GM19397 (cell line): ENCODE measurements at regions not wholly inside any gene's neighbourhood (a gene's known extent, or its start where the extent isn't known, plus 50 kb on each side); places are given as distances from the start of the nearest gene placed in this dataset.
"Not testable (repeated sequence)": the region's sequence is repeated elsewhere in the genome, so short reads cannot be mapped to it uniquely, and the experiment has no call there.

Experiments used
- ATAC-seq: cut with Tn5 transposase; IDR thresholded peaks from one replicate; pipeline ENCODE4 v1.9.1; 2021; ENCODE audit warnings: mild to moderate bottlenecking, moderate library complexity; ENCODE audit not compliant: unreplicated experiment

DNA sequence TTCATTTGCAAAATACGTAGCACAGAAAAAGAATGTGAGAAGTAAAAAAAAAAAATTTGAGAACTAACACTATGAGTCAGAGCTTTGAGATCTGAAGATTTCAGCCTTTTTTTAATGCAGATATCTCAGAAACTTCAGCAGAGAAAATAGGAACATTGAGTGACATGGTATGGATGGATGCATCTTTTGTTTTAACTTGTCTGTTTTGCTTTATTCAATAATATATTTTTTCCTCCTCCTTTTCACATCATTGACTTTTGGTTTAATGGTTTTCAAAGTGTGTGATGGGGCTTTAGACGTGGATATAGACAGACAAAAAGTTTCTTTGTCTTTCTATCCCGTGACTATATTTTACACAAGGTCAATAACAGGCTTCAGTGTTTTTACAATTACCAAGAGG lies 426.7 kb upstream of the FRG2C start:
- no peak for ATAC-seq

DNA sequence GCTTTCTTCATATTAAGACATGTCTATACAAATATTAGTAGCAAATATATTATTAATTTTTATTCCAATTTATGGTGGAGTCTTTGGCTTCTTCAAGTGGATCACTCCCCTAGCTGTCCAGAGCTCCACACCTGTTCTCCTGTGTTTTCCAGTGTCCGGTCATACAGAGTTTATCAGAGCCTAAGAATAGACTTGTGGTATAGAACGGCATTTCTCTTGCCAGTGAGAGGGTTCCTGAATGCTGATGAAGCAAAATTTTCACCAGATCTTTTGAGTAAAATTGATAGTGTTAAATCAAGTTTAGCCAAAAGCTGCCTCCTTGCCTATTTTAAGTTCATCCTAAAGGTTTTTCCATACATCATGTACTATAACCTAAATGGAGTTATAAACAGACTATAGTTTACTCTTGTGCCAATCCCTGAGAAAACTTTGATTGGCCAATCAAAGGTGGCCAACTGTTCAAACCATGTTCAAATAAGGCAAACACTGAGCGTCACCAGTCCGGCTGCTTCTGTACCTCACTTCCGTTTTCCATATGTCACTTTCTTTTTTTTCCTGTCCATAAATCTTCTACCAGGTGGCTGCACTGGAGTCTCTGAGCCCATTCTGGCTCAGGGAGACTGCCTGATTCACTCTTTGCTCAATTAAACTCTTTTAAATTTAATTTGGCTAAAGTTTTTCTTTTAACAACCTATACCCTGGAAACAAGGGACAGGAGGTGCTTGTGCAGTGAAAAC lies 422.7 kb upstream of the FRG2C start:
- ATAC-seq: not testable (repeated sequence)

DNA sequence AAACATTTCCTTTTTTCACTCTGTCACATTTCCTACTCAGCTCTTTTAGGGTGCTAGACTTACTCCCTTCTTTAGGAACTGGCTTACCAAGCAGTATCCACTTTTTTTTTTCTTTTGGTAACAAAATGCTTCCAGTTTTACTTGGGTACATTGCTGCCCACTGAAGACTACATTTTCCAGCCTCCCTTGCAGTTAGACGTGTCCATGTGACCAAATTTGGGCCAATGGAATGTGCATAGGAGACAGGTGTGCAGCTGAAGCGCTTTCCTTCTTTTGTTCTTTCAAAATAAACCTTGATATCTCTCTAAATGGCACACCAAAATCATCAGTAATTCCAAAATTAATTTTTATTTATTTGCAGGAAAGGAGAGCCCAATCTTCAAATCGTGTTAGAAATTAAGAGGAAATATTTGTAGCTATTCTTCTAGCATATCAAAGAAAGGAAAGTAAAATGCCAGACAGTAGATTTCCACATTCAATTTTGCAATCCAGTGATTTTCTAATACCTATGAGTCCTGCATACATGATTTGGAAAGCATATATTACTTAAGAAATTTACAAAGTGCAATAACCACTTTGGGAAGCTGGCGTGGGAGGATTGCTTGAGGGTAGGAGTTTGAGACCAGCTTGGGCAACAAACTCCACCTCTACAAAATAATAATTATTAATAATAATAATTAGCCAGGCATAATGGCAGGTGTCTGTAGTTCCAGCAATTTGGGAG lies 422.0 kb upstream of the FRG2C start:
- ATAC-seq: no peak

DNA sequence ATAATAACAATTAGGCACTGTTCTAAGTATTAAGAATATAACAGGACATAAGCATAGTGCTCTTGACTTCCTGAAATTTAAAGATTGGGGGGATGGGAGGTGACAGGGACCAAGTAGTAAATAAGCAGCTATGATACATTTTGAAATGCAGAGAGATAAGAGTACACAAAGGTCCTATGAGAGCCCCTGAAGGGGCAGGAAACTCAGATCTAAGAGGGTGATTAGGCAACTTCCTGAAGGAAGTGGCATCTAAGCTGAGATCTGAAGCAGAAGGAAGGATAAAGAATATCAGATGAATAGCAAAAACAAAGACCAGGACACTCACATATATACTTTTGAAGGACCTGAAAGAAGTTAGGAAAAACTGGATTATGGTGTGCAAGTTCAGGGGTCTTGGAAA lies 415.2 kb upstream of the FRG2C start:
- ATAC-seq: no peak

DNA sequence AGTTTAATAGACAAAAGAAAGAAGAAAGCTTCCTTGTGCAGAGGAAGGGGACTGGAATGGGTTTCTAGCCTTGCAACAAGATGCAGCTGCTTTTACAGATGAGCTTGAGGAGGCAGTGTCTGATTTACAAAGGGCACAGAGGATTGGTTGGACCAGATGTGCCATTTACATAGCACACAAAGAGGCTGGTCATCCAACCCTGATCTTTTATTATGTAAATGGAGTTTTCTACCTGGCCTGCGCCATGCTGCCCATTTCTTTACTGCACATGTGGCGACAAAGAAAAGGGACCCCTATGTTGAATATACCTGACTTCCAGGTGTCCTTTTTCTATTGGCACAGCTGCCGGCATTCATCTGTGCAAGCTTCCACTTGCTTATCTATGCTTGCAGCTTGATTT lies 409.4 kb upstream of the FRG2C start:
- ATAC-seq: no peak

DNA sequence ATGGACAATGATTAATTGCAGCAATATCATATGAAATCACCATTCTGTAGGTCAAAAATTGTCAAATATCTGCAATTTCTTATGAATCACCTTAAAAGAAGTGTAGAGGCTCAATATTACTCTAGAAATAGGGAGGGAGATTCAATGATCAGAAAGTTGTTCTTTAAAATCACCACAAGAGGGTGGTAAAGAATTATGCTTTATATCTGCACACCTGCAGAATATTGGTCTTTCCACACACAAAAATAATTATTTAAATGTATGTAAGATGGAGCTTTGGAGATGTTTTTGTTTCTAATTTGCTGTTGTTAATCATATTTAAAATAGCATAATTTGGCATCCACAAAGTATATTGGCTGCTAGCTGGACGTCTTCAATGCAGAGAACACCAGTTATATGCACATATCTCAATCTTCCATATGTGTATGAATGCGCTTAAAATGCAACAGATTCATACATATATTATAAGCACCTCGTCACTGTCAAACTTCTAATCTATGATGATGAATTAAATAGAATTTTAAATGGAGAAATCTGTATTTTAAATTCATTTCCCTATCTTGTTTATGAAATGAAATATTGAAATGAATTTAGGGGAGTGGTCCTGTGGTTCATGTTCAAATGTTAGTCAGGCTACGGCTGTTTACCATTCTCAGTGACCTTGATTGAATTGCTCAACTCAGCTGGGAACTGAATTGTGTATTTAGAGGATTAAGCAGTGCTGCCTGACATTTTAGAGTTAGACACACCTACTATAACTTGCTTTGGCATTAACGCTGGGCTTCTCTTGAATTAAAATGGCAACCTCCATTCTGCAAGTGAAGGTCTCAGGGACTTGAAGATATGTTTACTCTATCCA lies 405.1 kb upstream of the FRG2C start:
- ATAC-seq: not testable (repeated sequence)

DNA sequence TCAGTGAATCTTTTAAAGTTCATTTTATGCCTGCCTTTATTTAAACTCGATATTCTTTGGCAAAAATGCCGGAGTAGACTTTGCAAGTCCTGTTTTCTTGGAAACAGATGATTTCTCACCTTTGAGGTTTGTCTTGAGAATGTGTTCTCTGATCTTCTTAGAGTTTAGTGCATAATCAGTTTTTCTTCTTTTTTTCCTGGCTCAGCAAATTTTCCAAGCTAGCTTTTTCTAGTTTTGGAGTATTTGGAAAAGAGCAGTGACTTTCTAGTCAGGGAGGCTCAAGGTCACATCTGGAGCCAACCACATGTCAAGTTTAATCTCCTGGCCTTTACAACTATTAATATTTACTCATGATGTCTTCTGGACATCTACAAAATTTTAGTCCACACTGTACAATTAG lies 403.2 kb upstream of the FRG2C start:
- not testable (repeated sequence) for ATAC-seq

DNA sequence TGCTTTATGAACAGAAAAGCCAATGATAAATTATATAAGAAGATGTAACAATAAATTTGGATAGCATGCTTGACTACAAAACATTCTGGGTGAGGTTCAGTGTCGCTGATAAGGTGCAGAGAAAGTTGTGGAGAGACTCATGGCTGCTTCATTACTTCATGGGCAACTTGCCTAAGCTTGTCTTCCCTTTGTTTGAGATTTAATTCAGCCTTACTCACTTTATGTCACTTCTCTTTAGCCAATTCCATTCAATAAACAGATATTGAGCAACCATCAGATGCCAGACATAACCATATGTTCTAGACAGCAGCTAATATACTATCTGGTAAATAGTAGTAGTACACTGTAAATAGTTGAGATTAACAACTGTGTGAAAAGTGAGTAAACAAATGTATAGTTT lies 401.5 kb upstream of the FRG2C start:
- ATAC-seq: no peak

DNA sequence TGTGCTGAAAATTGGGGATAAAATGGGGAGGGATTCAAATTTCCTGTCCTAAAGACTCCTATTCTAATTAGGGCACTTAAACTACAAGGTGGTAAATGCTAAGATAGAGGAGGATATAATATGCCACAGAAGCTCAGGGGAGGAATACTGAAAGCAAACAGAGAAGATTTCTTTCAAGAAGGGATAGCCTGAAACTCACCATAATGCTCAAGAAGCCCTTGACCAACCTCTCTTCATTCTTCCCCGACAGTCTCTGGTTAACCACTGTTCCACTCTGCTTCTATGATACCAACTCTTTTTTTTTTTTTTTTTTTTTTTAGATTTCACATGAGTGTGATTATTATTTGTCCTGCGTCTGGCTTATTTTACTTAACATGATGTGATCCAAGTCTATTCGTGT lies 398.2 kb upstream of the FRG2C start:
- no peak for ATAC-seq

DNA sequence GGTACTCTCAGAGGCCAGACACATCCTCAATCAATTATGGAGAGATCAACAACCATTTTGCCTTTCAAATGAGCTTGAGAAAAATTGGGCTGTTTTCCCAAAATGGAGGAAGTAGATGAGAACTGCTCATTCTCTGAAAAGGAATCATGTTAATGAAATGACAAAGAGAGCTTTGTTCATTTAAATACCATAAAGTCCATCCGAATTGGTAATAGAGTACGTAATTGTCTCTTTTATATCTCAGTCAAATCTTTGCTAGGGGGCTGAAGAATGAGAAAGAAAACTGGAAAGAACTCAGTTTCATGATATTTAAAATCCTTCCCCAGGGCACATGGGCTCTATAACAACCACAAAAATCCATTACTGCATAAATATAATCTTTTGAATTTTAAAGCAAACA lies 395.6 kb upstream of the FRG2C start:
- ATAC-seq: not testable (repeated sequence)

DNA sequence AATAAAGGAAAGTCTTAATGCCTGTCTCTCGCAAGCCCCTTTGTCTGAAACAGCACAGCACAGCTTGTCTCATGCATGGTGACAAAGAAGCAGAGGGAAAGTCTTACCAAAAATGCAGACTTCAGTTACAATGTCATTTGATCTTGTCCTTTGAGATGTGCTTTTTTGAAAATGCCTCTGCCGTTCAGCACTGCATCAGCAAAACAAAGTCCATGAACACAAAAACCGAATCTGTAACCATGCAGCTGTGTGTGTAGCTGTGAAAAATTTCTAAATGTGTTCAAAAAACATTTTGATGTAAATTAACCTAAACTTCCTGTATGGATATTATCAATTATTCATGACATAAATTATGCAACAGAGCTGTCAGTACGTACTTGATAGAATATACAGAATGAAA lies 391.9 kb upstream of the FRG2C start:
- ATAC-seq: not testable (repeated sequence)

DNA sequence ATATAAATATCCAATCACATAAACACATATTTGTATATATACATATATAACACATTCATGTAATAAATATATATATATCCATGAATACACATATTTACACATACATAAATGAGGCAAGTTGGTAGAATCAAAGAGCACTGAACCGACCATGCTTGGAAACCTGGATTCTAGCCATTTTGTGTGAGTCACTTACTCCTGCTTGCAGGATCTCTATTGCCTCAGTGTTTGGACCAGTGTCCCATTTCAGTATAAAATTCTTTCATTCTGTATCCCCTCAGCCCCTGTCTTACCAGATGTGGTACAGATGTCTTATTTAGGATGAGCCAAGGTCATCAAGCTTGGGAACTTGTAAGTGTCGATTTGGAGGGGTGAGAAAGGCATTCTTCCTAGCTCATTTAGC lies 391.4 kb upstream of the FRG2C start:
- no peak for ATAC-seq

DNA sequence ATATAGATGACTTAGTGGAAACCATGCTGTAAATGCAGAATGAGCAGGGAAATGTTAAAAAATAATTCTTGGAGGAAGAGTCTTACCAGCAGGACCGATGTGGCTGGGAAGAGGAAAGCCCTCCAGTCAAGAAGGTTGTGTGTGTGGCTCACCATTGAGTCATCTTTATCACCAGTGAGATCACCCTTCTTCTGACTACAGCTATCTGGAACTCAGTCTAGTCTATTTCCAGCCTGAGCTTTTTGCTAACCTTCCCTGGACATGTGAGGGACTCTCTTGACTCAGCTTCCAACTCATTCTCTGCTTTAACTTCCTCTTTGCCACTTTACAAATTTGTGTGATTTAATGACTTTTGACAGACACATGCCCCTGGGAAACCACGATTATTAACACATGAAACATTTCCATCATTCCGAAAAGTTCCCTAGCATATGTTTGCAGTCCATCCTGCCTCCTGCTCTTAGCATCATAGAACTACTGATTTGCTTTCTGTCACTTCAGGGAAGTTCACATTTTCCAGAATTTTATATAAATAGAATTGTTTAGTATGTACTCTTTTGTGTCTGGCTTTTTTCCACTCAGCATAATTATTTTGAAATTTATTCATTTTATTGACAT lies 378.5 kb upstream of the FRG2C start:
- not testable (repeated sequence) for ATAC-seq

DNA sequence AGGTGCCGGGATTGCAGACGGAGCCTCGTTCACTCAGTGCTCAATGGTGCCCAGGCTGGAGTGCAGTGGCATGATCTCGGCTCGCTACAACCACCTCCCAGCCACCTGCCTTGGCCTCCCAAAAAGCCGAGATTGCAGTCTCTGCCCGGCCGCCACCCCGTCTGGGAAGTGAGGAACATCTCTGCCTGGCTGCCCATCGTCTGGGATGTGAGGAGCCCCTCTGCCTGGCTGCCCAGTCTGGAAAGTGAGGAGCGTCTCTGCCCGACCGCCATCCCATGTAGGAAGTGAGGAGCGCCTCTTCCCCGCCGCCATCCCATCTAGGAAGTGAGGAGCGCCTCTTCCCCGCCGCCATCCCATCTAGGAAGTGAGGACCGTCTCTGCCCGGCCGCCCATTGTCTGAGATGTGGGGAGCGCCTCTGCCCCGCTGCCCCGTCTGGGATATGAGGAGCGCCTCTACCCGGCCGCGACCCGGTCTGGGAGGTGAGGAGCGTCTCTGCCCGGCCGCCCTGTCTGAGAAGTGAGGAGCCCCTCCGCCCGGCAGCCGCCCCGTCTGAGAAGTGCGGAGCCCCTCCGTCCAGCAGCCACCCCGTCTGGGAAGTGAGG lies 375.1 kb upstream of the FRG2C start:
- not testable (repeated sequence) for ATAC-seq

DNA sequence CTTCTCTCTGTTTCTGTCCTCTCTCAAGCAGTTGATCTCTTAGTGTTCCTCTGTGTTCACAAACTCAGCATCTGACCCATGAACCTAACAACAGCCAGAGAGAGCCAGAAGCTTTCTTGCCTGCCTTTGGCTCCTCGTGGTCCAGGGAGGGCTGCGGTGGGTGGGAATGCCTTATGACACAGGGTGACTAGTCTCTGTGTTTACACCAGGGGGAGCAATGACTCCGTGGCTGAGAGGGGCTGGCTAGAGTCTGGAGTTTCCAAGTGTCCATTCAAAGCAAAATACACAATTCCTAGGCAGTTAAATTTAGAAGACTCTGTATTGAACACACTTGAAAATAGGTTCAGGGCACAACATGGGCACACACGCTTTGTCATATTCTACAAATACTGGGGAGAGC lies 370.0 kb upstream of the FRG2C start:
- no peak for ATAC-seq

DNA sequence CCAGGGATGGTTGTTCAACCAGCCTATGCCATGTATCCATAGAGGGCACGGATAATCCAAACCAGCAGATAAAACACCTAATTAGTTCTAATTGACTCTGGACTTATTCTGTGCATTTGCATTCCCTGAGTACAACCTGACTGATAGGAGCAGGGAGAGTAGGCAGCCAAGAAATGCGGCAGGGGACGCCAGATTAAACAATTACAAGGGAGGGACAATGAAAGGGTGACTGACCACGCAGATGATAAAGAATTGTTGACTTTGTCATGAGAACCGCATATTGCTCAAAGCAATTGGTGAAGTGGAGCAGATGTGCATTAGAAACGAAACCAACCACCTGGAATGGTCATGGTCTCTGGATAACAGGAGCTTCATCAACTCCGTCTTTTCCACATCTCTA lies 369.1 kb upstream of the FRG2C start:
- no peak for ATAC-seq

DNA sequence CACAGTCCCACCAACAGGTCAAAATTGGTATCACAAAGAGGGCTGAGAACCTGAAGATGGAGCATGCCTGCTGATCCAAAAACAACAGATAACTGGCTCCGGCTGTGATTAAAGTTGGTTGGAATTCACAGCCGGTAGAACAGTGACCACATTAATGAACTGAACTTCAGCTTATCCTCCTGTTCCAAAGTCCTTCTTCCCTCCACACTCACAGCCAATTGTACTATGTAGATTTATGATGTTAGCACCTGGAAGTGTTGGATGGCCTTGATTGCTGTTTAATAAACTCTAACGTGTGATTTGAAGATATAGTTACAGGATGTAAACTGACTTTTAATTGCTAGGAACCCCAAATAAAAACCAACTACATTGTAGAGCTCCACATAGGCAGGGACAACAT lies 367.3 kb upstream of the FRG2C start:
- ATAC-seq: no peak

DNA sequence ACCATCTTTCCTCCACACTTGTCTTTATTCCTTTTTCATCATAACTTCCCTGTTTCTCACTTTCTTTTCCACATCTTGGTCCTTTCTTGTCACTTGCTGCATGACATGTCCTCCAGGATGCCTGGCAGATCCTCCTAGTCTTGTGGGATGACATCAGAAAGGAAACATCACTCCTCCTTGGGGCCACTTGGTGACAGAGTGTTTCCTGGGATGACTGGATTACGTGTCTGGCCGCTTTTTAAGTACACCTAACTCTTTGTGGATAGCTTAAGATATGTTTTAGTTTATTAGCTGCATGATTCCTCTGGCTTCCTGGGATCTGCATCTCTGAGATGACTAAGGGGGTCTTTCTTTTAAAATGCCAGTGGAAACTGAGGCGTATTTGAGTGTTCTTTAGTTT lies 363.5 kb upstream of the FRG2C start:
- ATAC-seq: no peak

DNA sequence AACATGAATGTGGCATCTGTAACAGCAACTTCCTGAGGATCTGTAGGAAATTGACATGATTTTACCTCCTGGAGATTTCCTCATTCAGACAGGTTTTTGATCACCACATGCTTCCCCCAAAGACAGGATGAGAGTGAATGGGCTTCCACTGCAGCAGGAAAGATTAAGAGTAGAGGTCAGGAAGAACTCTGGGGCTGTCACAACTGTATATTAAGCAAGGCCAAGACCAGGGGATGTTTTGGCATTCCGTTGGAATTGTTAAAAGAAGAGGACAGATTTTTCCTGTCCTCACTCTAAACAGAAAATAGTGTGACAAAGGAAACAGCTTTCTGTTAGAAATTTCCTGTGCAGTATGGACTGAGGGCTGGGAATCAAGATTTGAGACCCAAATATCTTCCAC lies 363.1 kb upstream of the FRG2C start:
- ATAC-seq: not testable (repeated sequence)

DNA sequence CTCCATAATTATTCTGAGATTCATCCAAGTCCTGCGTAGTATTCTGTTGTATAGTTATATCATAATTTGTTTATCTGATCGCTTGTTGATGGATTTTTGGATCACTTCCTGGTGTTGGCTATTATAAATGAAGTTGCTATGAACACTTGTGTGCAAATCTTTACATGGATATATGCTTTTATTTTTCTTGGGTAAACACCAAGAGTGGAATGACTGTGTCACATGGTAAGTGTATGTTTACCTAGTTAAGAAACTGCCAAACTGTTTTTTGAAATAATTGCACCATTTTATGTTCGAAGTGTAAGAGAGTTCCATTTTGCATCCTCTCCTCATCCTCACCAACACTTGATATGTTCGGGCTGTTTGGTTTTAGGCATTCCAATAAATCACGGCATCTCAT lies 360.4 kb upstream of the FRG2C start:
- ATAC-seq: no peak

DNA sequence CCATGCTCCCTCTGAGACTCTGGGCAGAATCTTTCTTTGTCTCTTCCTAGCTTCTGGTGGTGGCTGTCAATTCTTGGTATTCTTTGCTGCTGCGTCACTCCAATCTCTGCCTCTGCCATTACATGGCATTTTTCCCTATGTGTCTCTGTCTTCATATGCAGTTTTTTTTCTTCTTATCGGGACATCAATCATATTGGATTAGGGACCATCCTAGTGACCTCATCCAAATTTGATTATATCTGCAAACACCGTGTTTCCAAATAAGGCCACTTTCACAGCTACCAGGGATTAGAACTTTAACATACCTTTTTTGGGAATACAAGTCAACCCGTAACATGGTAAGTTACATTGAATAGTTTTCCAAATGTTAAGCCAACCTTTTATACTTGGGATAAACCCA lies 358.2 kb upstream of the FRG2C start:
- no peak for ATAC-seq
